ENCODE measurements at regions not wholly inside any gene's neighbourhood (a gene's known extent, or its start where the extent isn't known, plus 50 kb on each side); places are given as distances from the start of the nearest gene placed in this dataset.

GRCh38 chr16:17544785-17545184, 74.0 kb upstream of the XYLT1 start:
- no peak for TF ChIP-seq SIN3A (IDR thresholded peaks at IDR 0.05; ENCODE audit: borderline replicate concordance, insufficient read depth, low read length)
- no peak for TF ChIP-seq FOXP2 (optimal IDR thresholded peaks at IDR 0.05; ENCODE audit: borderline replicate concordance, extremely low read depth, extremely low read length, insufficient read depth)
- no peak for TF ChIP-seq REST (IDR thresholded peaks at IDR 0.05; ENCODE audit: insufficient read depth in 1 of 2, low read depth in 2 of 2, low read length in 2 of 2)
- TF ChIP-seq POLR2AphosphoS5 (IDR thresholded peaks at IDR 0.05; ENCODE audit: low read depth, low read length) = no peak
- TF ChIP-seq TAF1 (IDR thresholded peaks at IDR 0.05; ENCODE audit: borderline replicate concordance, insufficient read depth, low read length) = no peak

- TF ChIP-seq TAF1 (IDR thresholded peaks at IDR 0.05; ENCODE audit: borderline replicate concordance, insufficient read depth, low read length) (no peak), REST (IDR thresholded peaks at IDR 0.05; ENCODE audit: insufficient read depth in 1 of 2, low read depth in 2 of 2, low read length in 2 of 2) (no peak), SIN3A (IDR thresholded peaks at IDR 0.05; ENCODE audit: borderline replicate concordance, insufficient read depth, low read length) (no peak), FOXP2 (optimal IDR thresholded peaks at IDR 0.05; ENCODE audit: borderline replicate concordance, extremely low read depth, extremely low read length, insufficient read depth) (no peak)
Measured at GRCh38 chr16:17544304-17544703, 73.5 kb upstream of the XYLT1 start.

GRCh38 chr16:17543073-17543472, 72.3 kb upstream of the XYLT1 start:
- TF ChIP-seq REST (IDR thresholded peaks at IDR 0.05; ENCODE audit: insufficient read depth in 1 of 2, low read depth in 2 of 2, low read length in 2 of 2) = no peak

GRCh38 chr16:17541324-17541723, 70.6 kb upstream of the XYLT1 start:
- TF ChIP-seq TAF1 (IDR thresholded peaks at IDR 0.05; ENCODE audit: borderline replicate concordance, insufficient read depth, low read length) (no peak), FOXP2 (optimal IDR thresholded peaks at IDR 0.05; ENCODE audit: borderline replicate concordance, extremely low read depth, extremely low read length, insufficient read depth) (no peak), REST (IDR thresholded peaks at IDR 0.05; ENCODE audit: insufficient read depth in 1 of 2, low read depth in 2 of 2, low read length in 2 of 2) (no peak), SIN3A (IDR thresholded peaks at IDR 0.05; ENCODE audit: borderline replicate concordance, insufficient read depth, low read length) (no peak), POLR2AphosphoS5 (IDR thresholded peaks at IDR 0.05; ENCODE audit: low read depth, low read length) (no peak)

GRCh38 chr16:17538927-17539326, 68.2 kb upstream of the XYLT1 start:
- no peak for TF ChIP-seq FOXP2 (optimal IDR thresholded peaks at IDR 0.05; ENCODE audit: borderline replicate concordance, extremely low read depth, extremely low read length, insufficient read depth)
- no peak for TF ChIP-seq SIN3A (IDR thresholded peaks at IDR 0.05; ENCODE audit: borderline replicate concordance, insufficient read depth, low read length)
- no peak for TF ChIP-seq POLR2AphosphoS5 (IDR thresholded peaks at IDR 0.05; ENCODE audit: low read depth, low read length)
- no peak for TF ChIP-seq REST (IDR thresholded peaks at IDR 0.05; ENCODE audit: insufficient read depth in 1 of 2, low read depth in 2 of 2, low read length in 2 of 2)
- TF ChIP-seq TAF1 (IDR thresholded peaks at IDR 0.05; ENCODE audit: borderline replicate concordance, insufficient read depth, low read length) = no peak
